SU-DHL-6 (cell line): ENCODE measurements at regions not wholly inside any gene's neighbourhood (a gene's known extent, or its start where the extent isn't known, plus 50 kb on each side); places are given as distances from the start of the nearest gene placed in this dataset.

Experiments used
- H2AFZ ChIP-seq: fragments of 200-600 bp; sonication (generic); 2 replicates; pipeline ENCODE4 v1.6.1; 2014; ENCODE audit warnings: low read depth, mild to moderate bottlenecking, moderate library complexity, mixed read lengths, antibody characterized with exemption, low read length; ENCODE audit not compliant: severe bottlenecking
- H3F3A ChIP-seq: fragments of 200-600 bp; shearing (Covaris generic); 2 replicates; pipeline ENCODE4 v1.6.0; 2016; ENCODE audit warnings: antibody characterized with exemption, mild to moderate bottlenecking; ENCODE audit not compliant: insufficient read depth
- H3K27ac ChIP-seq: fragments of 200-600 bp; sonication (generic); 2 replicates; pipeline ENCODE4 v1.5.1; 2016; ENCODE audit warnings: low read depth, mild to moderate bottlenecking, low read length, moderate library complexity, mixed read lengths
- H3K27me3 ChIP-seq: fragments of 200-600 bp; sonication (generic), shearing (Covaris generic); 2 replicates; pipeline ENCODE4 v1.6.0; 2014; ENCODE audit warnings: mild to moderate bottlenecking, low read length
- H3K36me3 ChIP-seq: fragments of 200-600 bp; sonication (generic); 2 replicates; pipeline ENCODE4 v1.6.1; 2014; ENCODE audit warnings: mild to moderate bottlenecking, low read length, mixed read lengths
- H3K4me2 ChIP-seq: fragments of 300-600, 200-600 bp; shearing (Covaris generic), sonication (generic); 2 replicates; pipeline ENCODE4 v1.6.0; 2014; ENCODE audit warnings: low read length, low read depth, mild to moderate bottlenecking; ENCODE audit not compliant: poor library complexity, severe bottlenecking
- H3K4me3 ChIP-seq: fragments of 200-600 bp; sonication (generic); 2 replicates; pipeline ENCODE4 v1.5.1; 2014; ENCODE audit warnings: antibody characterized with exemption, low read length, mild to moderate bottlenecking, mixed read lengths; ENCODE audit not compliant: insufficient read depth, poor library complexity, severe bottlenecking
- H3K79me2 ChIP-seq: fragments of 200-600 bp; sonication (generic); 2 replicates; pipeline ENCODE4 v1.6.1; 2014; ENCODE audit warnings: mild to moderate bottlenecking, low read length, moderate library complexity; ENCODE audit not compliant: insufficient read depth
- H3K9ac ChIP-seq: fragments of 200-600 bp; sonication (generic); 2 replicates; pipeline ENCODE4 v1.7.0; 2014; ENCODE audit warnings: mild to moderate bottlenecking, low read length
- H3K9me2 ChIP-seq: fragments of 200-600 bp; sonication (generic); replicated peaks from 2 replicates; pipeline ENCODE4 v1.6.1; 2014; ENCODE audit warnings: low read length; ENCODE audit not compliant: insufficient read depth
- H3K9me3 ChIP-seq: fragments of 200-600 bp; sonication (generic); 2 replicates; pipeline ENCODE4 v1.6.1; 2014; ENCODE audit warnings: low read length, mixed read lengths; ENCODE audit not compliant: insufficient read depth
- H4K20me1 ChIP-seq: fragments of 200-600 bp; sonication (generic); 2 replicates; pipeline ENCODE4 v1.6.1; 2014; ENCODE audit warnings: low read depth, mild to moderate bottlenecking, antibody characterized with exemption, low read length, moderate library complexity, mixed read lengths
- EZH2phosphoT487 ChIP-seq: fragments of 200-600 bp; sonication (generic), shearing (Covaris generic); conservative IDR thresholded peaks from 2 replicates; pipeline ENCODE4 v1.6.1; 2018; ENCODE audit warnings: mild to moderate bottlenecking, antibody characterized with exemption, low read length, moderate library complexity, mixed read lengths
- TF ChIP-seq, protein P1 (sequence below): fragments of 200-600 bp; sonication (generic); IDR thresholded peaks from one replicate; pipeline ENCODE4 v1.5.1; 2017; ENCODE audit warnings: antibody characterized with exemption, mild to moderate bottlenecking, low read length, moderate library complexity; ENCODE audit not compliant: insufficient read depth, poor library complexity, severe bottlenecking

DNA sequence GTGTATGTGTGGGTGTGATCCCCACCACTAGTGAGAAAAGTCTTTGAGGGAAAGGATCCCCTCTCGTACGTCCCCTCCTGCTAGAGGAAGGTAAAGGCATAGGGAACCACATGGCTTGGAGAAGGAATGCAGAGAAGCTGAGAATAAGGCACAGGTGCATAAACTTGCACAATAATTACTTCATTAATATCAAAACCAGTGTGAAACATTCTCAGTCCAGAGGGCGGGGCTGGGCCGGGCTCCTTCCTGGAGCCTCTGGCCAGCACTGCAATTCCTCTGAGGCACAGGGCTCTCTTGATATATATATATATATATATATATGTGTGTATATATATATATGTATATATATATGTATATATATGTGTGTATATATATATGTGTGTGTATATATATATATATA, 162.6 kb downstream of the TSEN15 start:
- Histone ChIP-seq H4K20me1 (no peaks in the 10 kb centered on the region), H3K4me2 (no peak overlapping the region), H3K9me2 (no peaks in the 10 kb centered on the region), H3F3A (no peaks in the 10 kb centered on the region), H3K27me3 (no peaks in the 10 kb centered on the region), H3K36me3 (no peaks in the 10 kb centered on the region), H3K4me3 (no peak overlapping the region), H3K9ac (no peak overlapping the region), H3K27ac (no peak overlapping the region), H3K9me3 (no peaks in the 10 kb centered on the region), H3K79me2 (no peaks in the 10 kb centered on the region), H2AFZ (no peak overlapping the region)
- TF ChIP-seq, protein P1, sequence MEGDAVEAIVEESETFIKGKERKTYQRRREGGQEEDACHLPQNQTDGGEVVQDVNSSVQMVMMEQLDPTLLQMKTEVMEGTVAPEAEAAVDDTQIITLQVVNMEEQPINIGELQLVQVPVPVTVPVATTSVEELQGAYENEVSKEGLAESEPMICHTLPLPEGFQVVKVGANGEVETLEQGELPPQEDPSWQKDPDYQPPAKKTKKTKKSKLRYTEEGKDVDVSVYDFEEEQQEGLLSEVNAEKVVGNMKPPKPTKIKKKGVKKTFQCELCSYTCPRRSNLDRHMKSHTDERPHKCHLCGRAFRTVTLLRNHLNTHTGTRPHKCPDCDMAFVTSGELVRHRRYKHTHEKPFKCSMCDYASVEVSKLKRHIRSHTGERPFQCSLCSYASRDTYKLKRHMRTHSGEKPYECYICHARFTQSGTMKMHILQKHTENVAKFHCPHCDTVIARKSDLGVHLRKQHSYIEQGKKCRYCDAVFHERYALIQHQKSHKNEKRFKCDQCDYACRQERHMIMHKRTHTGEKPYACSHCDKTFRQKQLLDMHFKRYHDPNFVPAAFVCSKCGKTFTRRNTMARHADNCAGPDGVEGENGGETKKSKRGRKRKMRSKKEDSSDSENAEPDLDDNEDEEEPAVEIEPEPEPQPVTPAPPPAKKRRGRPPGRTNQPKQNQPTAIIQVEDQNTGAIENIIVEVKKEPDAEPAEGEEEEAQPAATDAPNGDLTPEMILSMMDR: no peak
- no peak for TF ChIP-seq EZH2phosphoT487

DNA sequence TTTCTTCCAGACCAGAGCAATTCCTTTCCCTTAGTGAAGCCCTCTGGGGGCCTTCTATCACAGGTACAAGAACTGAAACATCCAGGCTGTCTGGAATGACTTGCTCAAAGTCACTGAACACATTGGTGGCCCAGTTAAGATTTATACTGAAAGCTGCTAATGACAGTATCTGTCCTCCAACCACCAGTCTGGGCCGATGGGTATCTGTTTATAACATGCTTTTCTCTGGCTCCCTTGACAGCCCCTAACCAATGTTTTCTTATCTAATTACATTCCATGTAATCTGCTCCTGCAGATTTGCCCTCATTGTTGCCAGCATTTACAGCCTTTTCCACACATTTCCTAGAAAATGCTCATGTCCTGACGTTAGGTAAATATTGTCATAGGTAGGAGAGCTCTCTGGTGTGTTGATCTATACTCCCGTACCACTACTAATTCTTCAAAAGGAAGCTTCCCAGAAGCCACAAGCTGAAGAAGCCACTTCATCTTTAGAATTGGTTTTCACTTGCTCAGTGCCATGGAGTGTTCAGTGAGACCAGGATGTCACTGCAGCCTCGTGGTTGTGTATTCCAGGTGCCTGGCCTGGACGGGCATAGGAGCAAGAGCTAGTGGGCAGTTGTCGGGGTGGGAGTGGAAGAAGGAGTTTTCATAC, 163.9 kb downstream of the TSEN15 start:
- no peak overlapping the region for H3K4me3 ChIP-seq
- no peak overlapping the region for H3K9ac ChIP-seq
- no peaks in the 10 kb centered on the region for H3K9me2 ChIP-seq
- H3K79me2 ChIP-seq: no peaks in the 10 kb centered on the region
- no peaks in the 10 kb centered on the region for H3K36me3 ChIP-seq
- H3K27ac ChIP-seq: no peak overlapping the region
- H2AFZ ChIP-seq: no peak overlapping the region
- no peaks in the 10 kb centered on the region for H3F3A ChIP-seq
- no peak overlapping the region for H3K4me2 ChIP-seq
- TF ChIP-seq EZH2phosphoT487: no peak
- TF ChIP-seq, protein P1: no peak
- H3K9me3 ChIP-seq: no peaks in the 10 kb centered on the region
- H3K27me3 ChIP-seq: no peaks in the 10 kb centered on the region
- H4K20me1 ChIP-seq: no peaks in the 10 kb centered on the region

DNA sequence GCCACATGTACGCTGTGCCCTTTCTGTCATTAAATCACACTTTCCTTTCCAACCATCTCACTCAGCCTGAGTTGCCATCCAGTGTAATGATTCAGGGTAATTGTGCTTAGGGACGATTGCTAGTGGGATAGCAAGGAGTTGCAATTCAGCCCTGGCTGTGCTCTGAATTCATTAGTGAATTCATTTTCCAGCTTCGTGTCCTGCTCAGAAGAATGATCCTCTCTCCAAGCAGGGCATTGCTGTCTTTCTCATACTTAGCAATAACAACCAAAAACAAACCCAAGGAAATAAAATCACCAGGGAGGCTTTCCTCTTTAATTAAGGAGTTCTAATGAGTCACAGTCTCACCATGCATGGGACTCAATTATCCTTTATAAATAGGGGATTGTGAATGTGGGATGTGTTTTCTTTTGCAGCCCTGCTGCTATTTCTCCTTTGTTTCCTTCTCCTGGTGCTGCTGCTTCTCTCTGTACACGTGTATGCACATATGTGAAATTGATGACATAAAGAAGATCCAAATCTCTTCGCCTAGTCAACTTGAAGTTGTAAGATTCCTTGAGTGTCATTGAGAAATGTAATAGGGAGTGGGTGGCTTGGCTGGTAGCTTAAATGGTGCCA, 167.0 kb downstream of the TSEN15 start:
- H3K36me3 ChIP-seq: no peaks in the 10 kb centered on the region
- H3K9me2 ChIP-seq: no peaks in the 10 kb centered on the region
- H3K27me3 ChIP-seq: no peaks in the 10 kb centered on the region
- no peaks in the 10 kb centered on the region for H3F3A ChIP-seq
- no peak overlapping the region for H2AFZ ChIP-seq
- no peaks in the 10 kb centered on the region for H4K20me1 ChIP-seq
- TF ChIP-seq, protein P1: no peak
- TF ChIP-seq EZH2phosphoT487: no peak
- no peak overlapping the region for H3K27ac ChIP-seq
- no peaks in the 10 kb centered on the region for H3K79me2 ChIP-seq
- no peak overlapping the region for H3K4me2 ChIP-seq
- no peaks in the 10 kb centered on the region for H3K9me3 ChIP-seq
- H3K9ac ChIP-seq: no peak overlapping the region
- no peak overlapping the region for H3K4me3 ChIP-seq
